ENCODE measurements at regions not wholly inside any gene's neighbourhood (a gene's known extent, or its start where the extent isn't known, plus 50 kb on each side); places are given as distances from the start of the nearest gene placed in this dataset.

DNA sequence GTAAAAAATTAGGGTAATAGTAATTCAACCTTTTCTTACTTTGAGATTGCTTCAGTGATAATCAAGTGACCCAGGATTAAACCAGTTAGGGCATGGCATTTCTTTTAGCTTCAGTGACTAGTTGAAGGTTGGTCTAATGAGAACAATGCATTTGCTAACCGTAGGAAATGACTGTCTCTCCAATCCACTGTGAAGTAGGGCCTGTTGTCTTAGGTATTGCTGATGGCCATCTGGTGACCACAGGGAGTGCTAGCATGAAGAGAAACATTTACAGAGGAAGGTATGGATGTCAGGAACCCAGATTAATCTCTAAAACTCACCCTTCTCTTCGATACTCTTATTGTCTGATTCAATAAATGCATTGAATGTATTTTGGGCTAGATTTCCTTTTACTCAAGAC, 535.9 kb upstream of the SEMA6A start:
- DNase-seq = no peak
- 92% methylated on average over 2 of the region's 2 CpGs for WGBS, 2 donors
- Histone ChIP-seq H3K36me3 (ENCODE audit: control insufficient read depth in 4 of 4, insufficient read depth in 4 of 4, low read length in 4 of 4) (no peaks in the 10 kb centered on the region), H3K4me3 (no peak overlapping the region), H3K27me3 (ENCODE audit: control insufficient read depth in 3 of 3, insufficient read depth in 3 of 3, low read length in 2 of 3) (no peaks in the 10 kb centered on the region), H3K27ac (ENCODE audit: low read depth in 1 of 2, low read length in 1 of 2) (no peak overlapping the region), H3K4me1 (ENCODE audit: control insufficient read depth in 5 of 5, insufficient read depth in 5 of 5, low read length in 5 of 5) (no peaks in the 10 kb centered on the region), H3K9ac (ENCODE audit: insufficient read depth in 1 of 2, low read length in 2 of 2) (no peak overlapping the region), H3K9me3 (ENCODE audit: control insufficient read depth in 4 of 4, insufficient read depth in 3 of 4, low read length in 3 of 4) (no peaks in the 10 kb centered on the region)
- ATAC-seq (ENCODE audit: insufficient read depth, low FRiP score) = no peak
- TF ChIP-seq, protein P1, sequence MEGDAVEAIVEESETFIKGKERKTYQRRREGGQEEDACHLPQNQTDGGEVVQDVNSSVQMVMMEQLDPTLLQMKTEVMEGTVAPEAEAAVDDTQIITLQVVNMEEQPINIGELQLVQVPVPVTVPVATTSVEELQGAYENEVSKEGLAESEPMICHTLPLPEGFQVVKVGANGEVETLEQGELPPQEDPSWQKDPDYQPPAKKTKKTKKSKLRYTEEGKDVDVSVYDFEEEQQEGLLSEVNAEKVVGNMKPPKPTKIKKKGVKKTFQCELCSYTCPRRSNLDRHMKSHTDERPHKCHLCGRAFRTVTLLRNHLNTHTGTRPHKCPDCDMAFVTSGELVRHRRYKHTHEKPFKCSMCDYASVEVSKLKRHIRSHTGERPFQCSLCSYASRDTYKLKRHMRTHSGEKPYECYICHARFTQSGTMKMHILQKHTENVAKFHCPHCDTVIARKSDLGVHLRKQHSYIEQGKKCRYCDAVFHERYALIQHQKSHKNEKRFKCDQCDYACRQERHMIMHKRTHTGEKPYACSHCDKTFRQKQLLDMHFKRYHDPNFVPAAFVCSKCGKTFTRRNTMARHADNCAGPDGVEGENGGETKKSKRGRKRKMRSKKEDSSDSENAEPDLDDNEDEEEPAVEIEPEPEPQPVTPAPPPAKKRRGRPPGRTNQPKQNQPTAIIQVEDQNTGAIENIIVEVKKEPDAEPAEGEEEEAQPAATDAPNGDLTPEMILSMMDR (IDR thresholded peaks at IDR 0.05; ENCODE audit: control extremely low read depth, extremely low read depth) = no peak

DNA sequence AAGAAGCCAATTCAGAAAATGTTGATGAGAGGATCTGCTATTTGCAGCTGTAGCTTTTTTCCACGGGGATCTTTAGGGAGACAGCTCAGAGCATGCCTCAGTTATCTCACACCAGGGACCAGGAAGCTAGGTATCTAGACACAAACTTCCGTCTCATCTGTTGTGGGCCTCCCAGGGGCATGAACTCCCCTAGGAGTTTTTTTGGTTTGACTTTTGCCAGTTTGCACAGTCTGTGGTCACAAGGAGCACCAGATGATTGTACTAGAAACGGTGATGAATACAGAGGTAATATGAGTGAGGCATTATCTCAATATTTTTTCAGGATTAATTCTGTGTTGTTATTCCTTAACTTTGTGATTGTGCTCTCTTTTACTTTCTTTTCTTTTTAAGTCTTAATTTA, 533.2 kb upstream of the SEMA6A start:
- 64 to 69% methylated on average over 3 of the region's 3 CpGs for WGBS, 2 donors
- no peak overlapping the region for H3K9ac ChIP-seq (ENCODE audit: insufficient read depth in 1 of 2, low read length in 2 of 2)
- H3K4me3 ChIP-seq = no peak overlapping the region
- DNase-seq (no peak), ATAC-seq (ENCODE audit: insufficient read depth, low FRiP score) (no peak)
- no peaks in the 10 kb centered on the region for H3K27me3 ChIP-seq (ENCODE audit: control insufficient read depth in 3 of 3, insufficient read depth in 3 of 3, low read length in 2 of 3)
- peaks cover 0 to 6% (median 0%) of the 10 kb centered on the region in 5 donors for H3K4me1 ChIP-seq (ENCODE audit: control insufficient read depth in 5 of 5, insufficient read depth in 5 of 5, low read length in 5 of 5)
- H3K27ac ChIP-seq (ENCODE audit: low read depth in 1 of 2, low read length in 1 of 2) = no peak overlapping the region
- TF ChIP-seq, protein P1 (IDR thresholded peaks at IDR 0.05; ENCODE audit: control extremely low read depth, extremely low read depth) = no peak
- H3K36me3 ChIP-seq (ENCODE audit: control insufficient read depth in 4 of 4, insufficient read depth in 4 of 4, low read length in 4 of 4) = no peaks in the 10 kb centered on the region
- no peaks in the 10 kb centered on the region for H3K9me3 ChIP-seq (ENCODE audit: control insufficient read depth in 4 of 4, insufficient read depth in 3 of 4, low read length in 3 of 4)

DNA sequence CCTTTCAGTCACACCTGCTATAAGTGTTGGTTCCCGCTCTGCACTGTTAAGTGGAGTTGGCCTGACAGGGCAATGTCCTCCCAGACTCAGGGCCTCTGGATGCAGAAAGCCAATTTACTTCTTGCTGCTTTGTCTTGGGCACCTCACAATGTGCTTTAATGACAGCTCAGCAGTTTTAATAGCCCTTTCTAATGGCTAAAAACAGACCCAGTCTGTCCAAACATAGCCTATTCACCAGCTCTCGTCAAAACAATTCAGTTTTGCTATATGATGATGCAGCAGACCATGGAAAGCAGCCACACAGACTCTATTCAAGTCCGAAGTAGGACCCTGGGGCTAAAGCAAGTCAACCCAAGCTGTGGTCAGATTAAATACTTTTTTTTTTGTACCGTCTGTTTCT, 529.1 kb upstream of the SEMA6A start:
- DNase-seq = peak in 2 of 3 donors; percentile 17 to 43
- Histone ChIP-seq H3K36me3 (ENCODE audit: control insufficient read depth in 4 of 4, insufficient read depth in 4 of 4, low read length in 4 of 4) (no peaks in the 10 kb centered on the region), H3K27me3 (ENCODE audit: control insufficient read depth in 3 of 3, insufficient read depth in 3 of 3, low read length in 2 of 3) (no peaks in the 10 kb centered on the region)

DNA sequence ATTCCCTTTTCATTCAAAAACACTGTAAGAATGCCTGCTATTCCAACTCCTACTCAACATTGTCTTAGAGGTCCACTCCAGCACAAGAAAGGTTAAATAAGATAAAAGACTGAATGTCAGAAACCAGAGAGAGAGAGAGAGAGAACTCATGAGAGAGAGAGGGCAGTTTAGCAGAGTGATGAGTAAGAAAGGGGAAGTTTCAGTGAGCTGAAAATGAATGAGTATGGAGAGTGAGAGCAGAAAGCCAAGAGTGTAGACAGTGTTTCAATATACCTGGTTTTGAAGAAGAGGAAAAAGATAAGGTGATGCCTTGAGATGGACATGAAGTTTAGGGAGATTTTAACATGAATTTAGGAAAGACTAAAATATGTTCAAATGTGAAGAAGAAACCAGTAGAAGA, 528.0 kb upstream of the SEMA6A start:
- ATAC-seq (ENCODE audit: insufficient read depth, low FRiP score) = no peak
- TF ChIP-seq, protein P1 (IDR thresholded peaks at IDR 0.05; ENCODE audit: control extremely low read depth, extremely low read depth) = no peak

More for the DNA sequence above, 529.1 kb upstream of the SEMA6A start:
- TF ChIP-seq, protein P1 (IDR thresholded peaks at IDR 0.05; ENCODE audit: control extremely low read depth, extremely low read depth) = no peak
- Histone ChIP-seq H3K27ac (ENCODE audit: low read depth in 1 of 2, low read length in 1 of 2) (no peak overlapping the region), H3K4me1 (ENCODE audit: control insufficient read depth in 5 of 5, insufficient read depth in 5 of 5, low read length in 5 of 5) (peaks cover 0 to 6% (median 0%) of the 10 kb centered on the region in 5 donors), H3K9ac (ENCODE audit: insufficient read depth in 1 of 2, low read length in 2 of 2) (no peak overlapping the region), H3K4me3 (no peak overlapping the region), H3K9me3 (ENCODE audit: control insufficient read depth in 4 of 4, insufficient read depth in 3 of 4, low read length in 3 of 4) (peaks cover 0 to 2% (median 0%) of the 10 kb centered on the region in 4 donors)
- WGBS, 2 donors = 79 to 87% methylated on average over 4 of the region's 4 CpGs
- no peak for ATAC-seq (ENCODE audit: insufficient read depth, low FRiP score)

More for the DNA sequence above, 528.0 kb upstream of the SEMA6A start:
- H3K9me3 ChIP-seq (ENCODE audit: control insufficient read depth in 4 of 4, insufficient read depth in 3 of 4, low read length in 3 of 4) = peaks cover 0 to 2% (median 0%) of the 10 kb centered on the region in 4 donors
- H3K27ac ChIP-seq (ENCODE audit: low read depth in 1 of 2, low read length in 1 of 2) = no peak overlapping the region
- no peak for DNase-seq
- no peak overlapping the region for H3K9ac ChIP-seq (ENCODE audit: insufficient read depth in 1 of 2, low read length in 2 of 2)
- peaks cover 0 to 6% (median 0%) of the 10 kb centered on the region in 5 donors for H3K4me1 ChIP-seq (ENCODE audit: control insufficient read depth in 5 of 5, insufficient read depth in 5 of 5, low read length in 5 of 5)
- H3K4me3 ChIP-seq = no peak overlapping the region
- H3K27me3 ChIP-seq (ENCODE audit: control insufficient read depth in 3 of 3, insufficient read depth in 3 of 3, low read length in 2 of 3) = no peaks in the 10 kb centered on the region
- no peaks in the 10 kb centered on the region for H3K36me3 ChIP-seq (ENCODE audit: control insufficient read depth in 4 of 4, insufficient read depth in 4 of 4, low read length in 4 of 4)
